ENCODE measurements at regions not wholly inside any gene's neighbourhood (a gene's known extent, or its start where the extent isn't known, plus 50 kb on each side); places are given as distances from the start of the nearest gene placed in this dataset.

GRCh38 chr15:62749036-62749815, 293.3 kb upstream of the TPM1 start:
- no peaks in the 10 kb centered on the region for H3K27me3 ChIP-seq
- DNase-seq = no peak
- no peak overlapping the region for H3K4me3 ChIP-seq
- no peaks in the 10 kb centered on the region for H3K9me3 ChIP-seq
- H3K36me3 ChIP-seq = peaks cover 9% of the 10 kb centered on the region

GRCh38 chr15:62750471-62750870, 292.1 kb upstream of the TPM1 start:
- no peaks in the 10 kb centered on the region for H3K27me3 ChIP-seq
- H3K9me3 ChIP-seq = no peaks in the 10 kb centered on the region
- no peak for DNase-seq
- no peak overlapping the region for H3K4me3 ChIP-seq
- H3K36me3 ChIP-seq = peaks cover 9% of the 10 kb centered on the region

GRCh38 chr15:62752657-62753517, 289.7 kb upstream of the TPM1 start:
- Histone ChIP-seq H3K4me3 (no peak overlapping the region), H3K27me3 (no peaks in the 10 kb centered on the region), H3K36me3 (peaks cover 14% of the 10 kb centered on the region), H3K9me3 (no peaks in the 10 kb centered on the region)
- DNase-seq = no peak

- Histone ChIP-seq H3K36me3 (peaks cover 14% of the 10 kb centered on the region), H3K9me3 (no peaks in the 10 kb centered on the region), H3K27me3 (no peaks in the 10 kb centered on the region), H3K4me3 (no peak overlapping the region)
- no peak for DNase-seq
These were observed 288.9 kb upstream of the TPM1 start for GRCh38 chr15:62753518-62754221.

- Histone ChIP-seq H3K36me3 (peaks cover 8% of the 10 kb centered on the region), H3K27me3 (no peaks in the 10 kb centered on the region), H3K4me3 (no peak overlapping the region), H3K9me3 (no peaks in the 10 kb centered on the region)
- DNase-seq = no peak
These were observed 286.1 kb upstream of the TPM1 start for GRCh38 chr15:62756326-62756994.

GRCh38 chr15:62756995-62757360, 285.6 kb upstream of the TPM1 start:
- Histone ChIP-seq H3K27me3 (no peaks in the 10 kb centered on the region), H3K36me3 (peaks cover 13% of the 10 kb centered on the region), H3K4me3 (no peak overlapping the region), H3K9me3 (no peaks in the 10 kb centered on the region)
- DNase-seq = no peak

GRCh38 chr15:62757535-62757934, 285.0 kb upstream of the TPM1 start:
- Histone ChIP-seq H3K36me3 (peaks cover 18% of the 10 kb centered on the region), H3K9me3 (no peaks in the 10 kb centered on the region), H3K27me3 (no peaks in the 10 kb centered on the region), H3K4me3 (no peak overlapping the region)
- DNase-seq = no peak

- Histone ChIP-seq H3K4me3 (no peak overlapping the region), H3K9me3 (no peaks in the 10 kb centered on the region), H3K27me3 (no peaks in the 10 kb centered on the region), H3K36me3 (peaks cover 16% of the 10 kb centered on the region)
- peak; percentile 91 for DNase-seq
These were observed 284.2 kb upstream of the TPM1 start for GRCh38 chr15:62758126-62758951.

GRCh38 chr15:62758952-62759349, 283.6 kb upstream of the TPM1 start:
- H3K4me3 ChIP-seq = no peak overlapping the region

GRCh38 chr15:62760538-62760937, 282.0 kb upstream of the TPM1 start:
- Histone ChIP-seq H3K27me3 (no peaks in the 10 kb centered on the region), H3K4me3 (no peak overlapping the region), H3K9me3 (no peaks in the 10 kb centered on the region), H3K36me3 (peaks cover 14% of the 10 kb centered on the region)
- no peak for DNase-seq

More at GRCh38 chr15:62758952-62759349, 283.6 kb upstream of the TPM1 start:
- H3K9me3 ChIP-seq = no peaks in the 10 kb centered on the region
- H3K36me3 ChIP-seq = peaks cover 14% of the 10 kb centered on the region
- no peak for DNase-seq
- H3K27me3 ChIP-seq = no peaks in the 10 kb centered on the region

- H3K27me3 ChIP-seq = no peaks in the 10 kb centered on the region
These were observed 276.6 kb upstream of the TPM1 start for GRCh38 chr15:62765916-62766315.

GRCh38 chr15:62766599-62766998, 275.9 kb upstream of the TPM1 start:
- no peaks in the 10 kb centered on the region for H3K27me3 ChIP-seq
- H3K4me3 ChIP-seq = no peak overlapping the region
- no peaks in the 10 kb centered on the region for H3K9me3 ChIP-seq
- peaks cover 27% of the 10 kb centered on the region for H3K36me3 ChIP-seq
- no peak for DNase-seq

More at GRCh38 chr15:62765916-62766315, 276.6 kb upstream of the TPM1 start:
- no peak overlapping the region for H3K4me3 ChIP-seq
- no peak for DNase-seq
- peaks cover 21% of the 10 kb centered on the region for H3K36me3 ChIP-seq
- no peaks in the 10 kb centered on the region for H3K9me3 ChIP-seq

- peaks cover 23% of the 10 kb centered on the region for H3K36me3 ChIP-seq
- DNase-seq = peak; percentile 41
- H3K27me3 ChIP-seq = no peaks in the 10 kb centered on the region
- no peak overlapping the region for H3K4me3 ChIP-seq
- H3K9me3 ChIP-seq = no peaks in the 10 kb centered on the region
These were observed 272.9 kb upstream of the TPM1 start for GRCh38 chr15:62769604-62770003.

GRCh38 chr15:62770111-62770660, 272.4 kb upstream of the TPM1 start:
- no peaks in the 10 kb centered on the region for H3K27me3 ChIP-seq
- peaks cover 23% of the 10 kb centered on the region for H3K36me3 ChIP-seq
- no peaks in the 10 kb centered on the region for H3K9me3 ChIP-seq
- no peak for DNase-seq
- no peak overlapping the region for H3K4me3 ChIP-seq

- Histone ChIP-seq H3K9me3 (no peaks in the 10 kb centered on the region), H3K27me3 (no peaks in the 10 kb centered on the region), H3K36me3 (peaks cover 24% of the 10 kb centered on the region), H3K4me3 (no peak overlapping the region)
- DNase-seq = peak; percentile 35
These were observed 271.8 kb upstream of the TPM1 start for GRCh38 chr15:62770752-62771151.

GRCh38 chr15:62771234-62771633, 271.3 kb upstream of the TPM1 start:
- Histone ChIP-seq H3K4me3 (no peak overlapping the region), H3K27me3 (no peaks in the 10 kb centered on the region), H3K36me3 (peaks cover 22% of the 10 kb centered on the region), H3K9me3 (no peaks in the 10 kb centered on the region)
- no peak for DNase-seq
